ENCODE measurements at regions not wholly inside any gene's neighbourhood (a gene's known extent, or its start where the extent isn't known, plus 50 kb on each side); places are given as distances from the start of the nearest gene placed in this dataset.

DNA sequence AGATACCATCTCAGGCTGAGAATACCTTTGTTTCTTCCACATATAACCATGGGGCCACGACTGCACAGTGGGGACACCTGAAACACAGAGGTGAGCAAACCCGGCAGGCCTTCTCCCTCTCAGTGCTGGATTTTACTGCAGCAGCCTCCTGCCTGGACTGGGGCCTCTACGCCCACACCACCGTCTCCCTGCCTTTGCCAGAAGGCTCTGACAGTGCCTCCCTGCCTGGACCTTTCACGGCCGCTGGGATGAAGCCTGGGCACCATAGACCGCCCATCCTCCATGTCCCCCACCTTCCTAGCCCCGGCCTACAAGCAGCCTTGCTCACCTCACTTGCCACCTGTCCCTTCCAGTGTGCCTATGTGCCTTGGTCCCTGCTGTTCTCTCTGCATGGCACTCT, 214.3 kb downstream of the NFKBIZ start:
- TF ChIP-seq ELF4 (IDR thresholded peaks at IDR 0.05) (no peak), SUZ12 (IDR thresholded peaks at IDR 0.05) (no peak), HDGF (IDR thresholded peaks at IDR 0.05; ENCODE audit: borderline replicate concordance) (no peak), FOXA1 (IDR thresholded peaks at IDR 0.05) (no peak), ARNT (IDR thresholded peaks at IDR 0.05) (no peak), SP1 (IDR thresholded peaks at IDR 0.05) (no peak), BHLHE40 (IDR thresholded peaks at IDR 0.05; ENCODE audit: borderline replicate concordance) (no peak), FOXM1 (IDR thresholded peaks at IDR 0.05; ENCODE audit: borderline replicate concordance) (no peak), CTBP1 (IDR thresholded peaks at IDR 0.05; ENCODE audit: borderline replicate concordance) (no peak), TARDBP (IDR thresholded peaks at IDR 0.05) (no peak), FOXK2 (IDR thresholded peaks at IDR 0.05) (no peak), LEF1 (IDR thresholded peaks at IDR 0.05; ENCODE audit: borderline replicate concordance) (no peak)
- TF ChIP-seq, protein P1, sequence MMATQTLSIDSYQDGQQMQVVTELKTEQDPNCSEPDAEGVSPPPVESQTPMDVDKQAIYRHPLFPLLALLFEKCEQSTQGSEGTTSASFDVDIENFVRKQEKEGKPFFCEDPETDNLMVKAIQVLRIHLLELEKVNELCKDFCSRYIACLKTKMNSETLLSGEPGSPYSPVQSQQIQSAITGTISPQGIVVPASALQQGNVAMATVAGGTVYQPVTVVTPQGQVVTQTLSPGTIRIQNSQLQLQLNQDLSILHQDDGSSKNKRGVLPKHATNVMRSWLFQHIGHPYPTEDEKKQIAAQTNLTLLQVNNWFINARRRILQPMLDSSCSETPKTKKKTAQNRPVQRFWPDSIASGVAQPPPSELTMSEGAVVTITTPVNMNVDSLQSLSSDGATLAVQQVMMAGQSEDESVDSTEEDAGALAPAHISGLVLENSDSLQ (IDR thresholded peaks at IDR 0.05) = no peak

All from HEK293T (cell line).